Osteocyte (in vitro differentiated cells): ENCODE measurements at regions not wholly inside any gene's neighbourhood (a gene's known extent, or its start where the extent isn't known, plus 50 kb on each side); places are given as distances from the start of the nearest gene placed in this dataset.

ENCODE experiments used
- DNase-seq: peaks from one replicate; pipeline ENCODE4 v3.0.0; 2021; ENCODE audit warnings: mixed read lengths; ENCODE audit not compliant: unreplicated experiment; ENCODE audit errors: extremely low spot score
- H3K27ac Mint-ChIP-seq: one replicate; pipeline ENCODE4 v1.8.0; 2021; ENCODE audit warnings: mild to moderate bottlenecking, mixed read lengths; ENCODE audit not compliant: unreplicated experiment
- H3K27me3 Mint-ChIP-seq: one replicate; pipeline ENCODE4 v1.8.0; 2021; ENCODE audit warnings: mixed read lengths; ENCODE audit not compliant: unreplicated experiment
- H3K36me3 Mint-ChIP-seq: one replicate; pipeline ENCODE4 v1.8.0; 2021; ENCODE audit warnings: mixed read lengths; ENCODE audit not compliant: unreplicated experiment
- H3K4me1 Mint-ChIP-seq: one replicate; pipeline ENCODE4 v1.8.0; 2021; ENCODE audit warnings: mixed read lengths; ENCODE audit not compliant: unreplicated experiment
- H3K4me3 Mint-ChIP-seq: one replicate; pipeline ENCODE4 v1.8.0; 2021; ENCODE audit warnings: mild to moderate bottlenecking, moderate library complexity, mixed read lengths; ENCODE audit not compliant: unreplicated experiment
- H3K9me3 Mint-ChIP-seq: one replicate; pipeline ENCODE4 v1.8.0; 2021; ENCODE audit warnings: mixed read lengths; ENCODE audit not compliant: unreplicated experiment
- TF ChIP-seq, protein P1 (sequence below): fragments of 200-600 bp; sonication (generic); IDR thresholded peaks from 2 replicates; pipeline ENCODE4 v1.5.0; 2021; ENCODE audit warnings: antibody characterized with exemption, mild to moderate bottlenecking, moderate library complexity

DNA sequence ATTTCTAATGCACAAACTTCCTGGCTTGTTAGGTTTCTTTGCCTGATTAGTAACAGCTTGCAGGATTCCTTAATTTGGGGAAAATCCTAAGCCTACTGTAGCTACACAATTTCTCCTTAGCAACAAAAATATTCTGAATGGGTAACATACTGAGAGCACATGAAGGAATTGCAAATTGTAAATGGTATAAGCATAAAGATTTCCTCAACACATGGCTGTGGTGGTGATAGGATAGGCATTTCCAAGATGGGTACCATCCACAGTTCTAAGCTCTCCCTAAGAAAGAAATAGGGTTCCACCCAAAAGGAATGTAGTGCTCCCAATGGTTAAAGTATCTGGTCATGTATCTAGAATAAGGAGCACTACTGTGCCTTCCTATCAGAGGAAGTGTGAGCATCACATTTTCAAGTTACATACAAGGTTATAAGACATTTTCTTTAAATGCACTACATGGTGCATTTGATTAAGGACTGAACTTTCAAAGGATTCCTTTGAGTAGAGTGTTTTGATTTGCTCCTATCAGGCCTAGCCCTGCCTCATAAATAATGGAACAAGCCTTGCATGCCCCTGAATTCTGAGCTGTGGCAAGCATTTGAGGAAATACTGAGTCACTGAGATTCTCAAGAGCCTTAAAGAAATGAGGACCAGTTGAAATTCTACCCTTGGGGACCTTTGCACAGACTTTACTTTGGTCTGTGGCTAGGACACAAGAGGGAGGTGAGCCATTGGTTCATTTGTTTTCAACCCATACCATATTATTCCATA, 286.4 kb downstream of the PTBP2 start:
- DNase-seq: no peak
- peaks cover 9% of the 10 kb centered on the region for H3K9me3 Mint-ChIP-seq
- no peak overlapping the region for H3K27ac Mint-ChIP-seq

DNA sequence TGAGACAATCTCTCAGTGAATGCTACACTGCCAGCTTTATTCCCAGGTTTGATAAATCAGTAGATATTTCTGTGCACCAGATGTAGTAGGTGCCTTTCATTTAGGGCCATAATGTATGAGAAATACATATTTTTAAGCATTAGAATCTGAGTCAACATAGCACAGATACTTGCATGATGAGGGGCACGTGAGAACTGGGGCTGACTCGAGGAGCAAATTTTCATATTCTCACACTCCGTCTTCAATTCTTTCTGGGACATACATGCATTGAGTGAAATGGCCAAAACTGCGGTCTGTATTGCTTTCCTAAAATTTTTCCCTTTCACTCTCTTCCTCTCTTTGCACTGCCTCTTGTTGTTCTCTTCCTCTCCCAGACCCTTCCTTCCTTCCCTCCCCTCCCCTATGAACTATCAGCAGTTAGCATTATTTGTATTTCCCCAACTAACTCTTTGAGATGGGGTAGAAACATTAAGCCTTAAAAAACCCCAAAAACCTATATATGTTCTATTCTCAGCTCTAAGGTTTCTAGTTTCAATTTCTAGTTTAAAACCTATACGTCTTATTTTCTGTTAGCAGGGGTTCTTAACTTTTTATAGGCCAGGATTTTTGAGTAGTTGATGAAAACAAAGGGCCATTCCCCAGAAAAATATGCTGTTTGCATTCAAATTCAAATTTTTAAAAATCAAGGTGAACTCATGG, 289.1 kb downstream of the PTBP2 start:
- peaks cover 76% of the 10 kb centered on the region for H3K4me1 Mint-ChIP-seq
- H3K4me3 Mint-ChIP-seq: no peak overlapping the region

More for the DNA sequence above, 286.4 kb downstream of the PTBP2 start:
- no peak overlapping the region for H3K4me3 Mint-ChIP-seq
- peaks cover 74% of the 10 kb centered on the region for H3K4me1 Mint-ChIP-seq
- no peaks in the 10 kb centered on the region for H3K27me3 Mint-ChIP-seq
- TF ChIP-seq, protein P1, sequence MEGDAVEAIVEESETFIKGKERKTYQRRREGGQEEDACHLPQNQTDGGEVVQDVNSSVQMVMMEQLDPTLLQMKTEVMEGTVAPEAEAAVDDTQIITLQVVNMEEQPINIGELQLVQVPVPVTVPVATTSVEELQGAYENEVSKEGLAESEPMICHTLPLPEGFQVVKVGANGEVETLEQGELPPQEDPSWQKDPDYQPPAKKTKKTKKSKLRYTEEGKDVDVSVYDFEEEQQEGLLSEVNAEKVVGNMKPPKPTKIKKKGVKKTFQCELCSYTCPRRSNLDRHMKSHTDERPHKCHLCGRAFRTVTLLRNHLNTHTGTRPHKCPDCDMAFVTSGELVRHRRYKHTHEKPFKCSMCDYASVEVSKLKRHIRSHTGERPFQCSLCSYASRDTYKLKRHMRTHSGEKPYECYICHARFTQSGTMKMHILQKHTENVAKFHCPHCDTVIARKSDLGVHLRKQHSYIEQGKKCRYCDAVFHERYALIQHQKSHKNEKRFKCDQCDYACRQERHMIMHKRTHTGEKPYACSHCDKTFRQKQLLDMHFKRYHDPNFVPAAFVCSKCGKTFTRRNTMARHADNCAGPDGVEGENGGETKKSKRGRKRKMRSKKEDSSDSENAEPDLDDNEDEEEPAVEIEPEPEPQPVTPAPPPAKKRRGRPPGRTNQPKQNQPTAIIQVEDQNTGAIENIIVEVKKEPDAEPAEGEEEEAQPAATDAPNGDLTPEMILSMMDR: no peak
- H3K36me3 Mint-ChIP-seq: no peaks in the 10 kb centered on the region

DNA sequence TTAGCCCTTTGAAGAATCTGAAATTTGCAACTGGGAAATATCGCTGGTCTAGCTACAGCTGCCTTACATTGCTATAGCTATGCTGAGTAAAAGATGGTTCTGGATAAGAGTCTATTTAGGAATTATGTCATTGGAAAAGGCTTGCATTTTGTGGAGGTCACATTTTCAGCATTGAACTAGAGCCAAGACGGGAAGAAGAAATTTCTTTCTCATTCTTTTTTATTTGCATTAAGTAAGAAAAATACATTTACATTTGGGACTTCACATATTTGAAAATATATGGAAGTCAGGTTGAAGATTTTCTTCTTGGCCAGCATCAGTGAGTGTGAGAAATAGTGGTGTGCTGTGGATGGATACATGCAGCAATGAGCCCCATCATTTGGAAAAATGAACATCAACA, 291.6 kb downstream of the PTBP2 start:
- H3K27ac Mint-ChIP-seq: peak overlapping the region; percentile 88
- H3K4me1 Mint-ChIP-seq: peaks cover 75% of the 10 kb centered on the region
- H3K27me3 Mint-ChIP-seq: no peaks in the 10 kb centered on the region
- TF ChIP-seq, protein P1: no peak
- no peak for DNase-seq
- no peaks in the 10 kb centered on the region for H3K36me3 Mint-ChIP-seq
- no peak overlapping the region for H3K4me3 Mint-ChIP-seq
- H3K9me3 Mint-ChIP-seq: peaks cover 6% of the 10 kb centered on the region

More for the DNA sequence above, 289.1 kb downstream of the PTBP2 start:
- TF ChIP-seq, protein P1: no peak
- DNase-seq: no peak
- H3K9me3 Mint-ChIP-seq: peaks cover 6% of the 10 kb centered on the region
- no peaks in the 10 kb centered on the region for H3K27me3 Mint-ChIP-seq
- no peak overlapping the region for H3K27ac Mint-ChIP-seq
- H3K36me3 Mint-ChIP-seq: no peaks in the 10 kb centered on the region

DNA sequence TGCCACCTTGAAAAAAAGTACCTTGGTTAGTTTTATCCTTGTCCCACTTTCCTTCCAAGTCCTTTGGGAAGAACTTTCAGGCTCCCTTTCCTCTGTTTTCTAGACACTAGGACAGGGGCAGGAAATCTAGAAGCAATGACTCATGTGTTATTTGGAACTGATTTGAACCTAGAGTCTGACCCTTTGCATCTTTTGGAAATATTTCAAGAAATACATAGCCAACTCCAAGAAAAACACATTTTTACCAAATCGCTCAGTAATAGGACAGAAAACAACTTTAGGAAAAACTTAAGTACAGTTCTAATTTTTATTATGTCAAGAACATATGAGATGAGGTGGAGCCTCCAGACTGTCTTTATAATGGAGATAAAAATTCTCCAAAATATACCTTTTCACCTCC, 292.4 kb downstream of the PTBP2 start:
- Mint-ChIP-seq H3K27me3 (no peaks in the 10 kb centered on the region), H3K4me1 (peaks cover 70% of the 10 kb centered on the region), H3K4me3 (peak overlapping the region; percentile 12), H3K9me3 (peaks cover 9% of the 10 kb centered on the region), H3K27ac (peak overlapping the region; percentile 88), H3K36me3 (peaks cover 2% of the 10 kb centered on the region)
- no peak for DNase-seq
- TF ChIP-seq, protein P1: no peak

DNA sequence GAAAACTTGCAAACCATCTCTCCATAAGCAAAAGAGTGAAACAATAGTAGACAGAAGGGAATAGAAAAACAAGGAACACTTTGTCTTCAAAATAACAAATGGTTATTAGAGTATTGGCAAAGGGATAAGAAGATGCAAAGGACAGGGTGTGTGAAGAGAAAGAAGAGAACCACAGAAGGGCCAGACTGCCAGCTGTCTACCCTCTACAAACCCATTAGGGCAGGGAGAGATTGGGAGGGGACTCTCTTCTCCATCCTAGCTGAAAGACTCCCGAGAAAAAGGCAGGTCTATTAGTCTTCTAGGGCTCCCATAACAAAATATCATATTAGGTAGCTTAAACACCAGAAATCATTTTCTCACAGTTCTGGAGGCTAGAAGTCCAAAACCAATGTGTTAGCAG, 292.8 kb downstream of the PTBP2 start:
- peak overlapping the region; percentile 88 for H3K27ac Mint-ChIP-seq
- no peaks in the 10 kb centered on the region for H3K27me3 Mint-ChIP-seq
- peaks cover 69% of the 10 kb centered on the region for H3K4me1 Mint-ChIP-seq
- no peak for DNase-seq
- H3K9me3 Mint-ChIP-seq: peaks cover 14% of the 10 kb centered on the region
- H3K36me3 Mint-ChIP-seq: peaks cover 3% of the 10 kb centered on the region
- H3K4me3 Mint-ChIP-seq: peak overlapping the region; percentile 12
- TF ChIP-seq, protein P1: no peak
